ENCODE measurements at regions not wholly inside any gene's neighbourhood (a gene's known extent, or its start where the extent isn't known, plus 50 kb on each side); places are given as distances from the start of the nearest gene placed in this dataset.

DNA sequence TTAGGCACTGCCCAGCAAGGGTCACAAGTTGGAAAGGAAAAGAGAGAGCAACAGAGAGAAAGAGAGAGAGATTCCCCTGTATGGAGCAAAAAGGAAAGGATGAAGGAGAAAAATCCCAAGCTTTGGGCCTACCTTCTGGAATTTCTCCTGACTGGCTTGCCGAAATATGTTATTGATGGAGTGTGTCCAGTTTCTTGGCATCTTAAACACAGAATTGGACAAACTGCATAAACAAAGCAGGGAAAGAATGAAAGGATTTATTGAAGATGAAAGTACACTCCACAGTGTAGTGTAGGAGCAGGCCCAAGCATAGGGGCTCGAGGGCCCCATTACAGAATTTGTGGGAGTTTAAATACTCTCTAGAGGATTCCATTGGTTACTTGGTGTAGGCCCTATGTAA lies 627.8 kb upstream of the CNTNAP2 start:
- H3K27ac ChIP-seq (ENCODE audit: low read length), result no peak overlapping the region
- no peak overlapping the region for H2AFZ ChIP-seq (ENCODE audit: low read depth, low read length)
- H3K4me3 ChIP-seq (ENCODE audit: low read length), result no peak overlapping the region
- H3K36me3 ChIP-seq (ENCODE audit: insufficient read depth, low read length), result no peaks in the 10 kb centered on the region
- no peak overlapping the region for H3K9ac ChIP-seq (ENCODE audit: low read length)
- H3K4me2 ChIP-seq (ENCODE audit: low read length), result no peak overlapping the region
- no peaks in the 10 kb centered on the region for H4K20me1 ChIP-seq (ENCODE audit: insufficient read depth)
- TF ChIP-seq POLR2AphosphoS5 (IDR thresholded peaks at IDR 0.05) (no peak), SMC3 (conservative IDR thresholded peaks at IDR 0.05; ENCODE audit: poor library complexity) (no peak), CTCF (IDR thresholded peaks at IDR 0.05; ENCODE audit: poor library complexity, severe bottlenecking) (no peak), EP300 (conservative IDR thresholded peaks at IDR 0.05; ENCODE audit: poor library complexity, severe bottlenecking) (no peak), REST (IDR thresholded peaks at IDR 0.05; ENCODE audit: borderline replicate concordance) (no peak)
- H3F3A ChIP-seq (ENCODE audit: insufficient read depth, low read length, poor library complexity, severe bottlenecking), result no peaks in the 10 kb centered on the region
- no peaks in the 10 kb centered on the region for H3K9me2 ChIP-seq (ENCODE audit: insufficient read depth, low read length)
- peaks cover 4% of the 10 kb centered on the region for H3K9me3 ChIP-seq (ENCODE audit: low read length)
- no peaks in the 10 kb centered on the region for H3K27me3 ChIP-seq (ENCODE audit: insufficient read depth, low read depth, low read length)
- no peaks in the 10 kb centered on the region for H3K79me2 ChIP-seq (replicated peaks; ENCODE audit: insufficient read depth, low read length)

GRCh38 chr7:145481985-145482384 lies 634.6 kb upstream of the CNTNAP2 start:
- Histone ChIP-seq H3K9me3 (ENCODE audit: low read length) (no peaks in the 10 kb centered on the region), H3K79me2 (replicated peaks; ENCODE audit: insufficient read depth, low read length) (no peaks in the 10 kb centered on the region), H3K4me3 (ENCODE audit: low read length) (no peak overlapping the region), H4K20me1 (ENCODE audit: insufficient read depth) (no peaks in the 10 kb centered on the region), H3F3A (ENCODE audit: insufficient read depth, low read length, poor library complexity, severe bottlenecking) (no peaks in the 10 kb centered on the region), H3K9ac (ENCODE audit: low read length) (no peak overlapping the region), H3K36me3 (ENCODE audit: insufficient read depth, low read length) (no peaks in the 10 kb centered on the region), H3K27ac (ENCODE audit: low read length) (no peak overlapping the region), H3K4me2 (ENCODE audit: low read length) (no peak overlapping the region), H3K9me2 (ENCODE audit: insufficient read depth, low read length) (no peaks in the 10 kb centered on the region), H2AFZ (ENCODE audit: low read depth, low read length) (no peak overlapping the region), H3K27me3 (ENCODE audit: insufficient read depth, low read depth, low read length) (no peaks in the 10 kb centered on the region)
- TF ChIP-seq TAF1 (IDR thresholded peaks at IDR 0.05; ENCODE audit: low read depth), result no peak
- TF ChIP-seq EP300 (conservative IDR thresholded peaks at IDR 0.05; ENCODE audit: poor library complexity, severe bottlenecking), result no peak
- TF ChIP-seq EZH2 (IDR thresholded peaks at IDR 0.05; ENCODE audit: borderline replicate concordance, insufficient read depth, low read length, poor library complexity, severe bottlenecking), result no peak
- TF ChIP-seq POLR2AphosphoS5 (IDR thresholded peaks at IDR 0.05), result no peak
- no peak for TF ChIP-seq SMC3 (conservative IDR thresholded peaks at IDR 0.05; ENCODE audit: poor library complexity)
- TF ChIP-seq MXI1 (conservative IDR thresholded peaks at IDR 0.05; ENCODE audit: poor library complexity, severe bottlenecking), result no peak
- no peak for TF ChIP-seq REST (IDR thresholded peaks at IDR 0.05; ENCODE audit: borderline replicate concordance)
- TF ChIP-seq CTCF (IDR thresholded peaks at IDR 0.05; ENCODE audit: poor library complexity, severe bottlenecking), result no peak
- no peak for TF ChIP-seq RAD21 (conservative IDR thresholded peaks at IDR 0.05)

Measured in neural cell (in vitro differentiated cells).